Ovary (tissue), 7 donors: ENCODE measurements at regions not wholly inside any gene's neighbourhood (a gene's known extent, or its start where the extent isn't known, plus 50 kb on each side); places are given as distances from the start of the nearest gene placed in this dataset.

Experiments
- DNase-seq, 5 donors: peaks; one replicate each; pipeline ENCODE4 v3.0.0-alpha.2; 2019 to 2020
- H3K27ac ChIP-seq, 2 donors: fragments of 200-600 bp; one replicate each; pipeline versions ENCODE4 v1.5.1 to v1.8.0; 2019 to 2022
- H3K27me3 ChIP-seq: fragments of 200-600 bp; one replicate; pipeline ENCODE4 v1.8.0; 2022
- H3K36me3 ChIP-seq: fragments of 200-600 bp; sonication (generic); one replicate; pipeline ENCODE4 v1.5.1; 2019
- H3K4me1 ChIP-seq: one replicate; pipeline ENCODE4 v1.8.1; 2013; ENCODE audit warnings: mild to moderate bottlenecking, moderate library complexity; ENCODE audit not compliant: insufficient read depth
- H3K4me3 ChIP-seq: fragments of 200-600 bp; sonication (generic); one replicate; pipeline ENCODE4 v1.5.1; 2017
- H3K9me3 ChIP-seq, 2 donors: fragments of 200-600 bp in 1 of 2; sonication (generic) in 1 of 2; one replicate each; pipeline versions ENCODE4 v1.5.1 to v1.8.1; 2013 to 2019; ENCODE audit warnings: mild to moderate bottlenecking in 1 of 2, moderate library complexity in 1 of 2
- EP300 ChIP-seq: sonication (generic); formaldehyde crosslinking; IDR thresholded peaks from one replicate; pipeline ENCODE4 v1.6.1; 2017; ENCODE audit warnings: antibody characterized with exemption
- POLR2A ChIP-seq: fragments of 450-650 bp; IDR thresholded peaks from one replicate; pipeline ENCODE4 v1.6.1; 2017; ENCODE audit warnings: antibody characterized with exemption, mild to moderate bottlenecking, moderate library complexity
- WGBS, 3 donors: extraction: QIAGEN DNeasy Blood & Tissue Kit in 1 of 3; methylation state at CpG; one replicate each; pipeline versions ENCODE4 v1.1.5 to v1.1.7; 2013 to 2017; 5-methylcytosine and 5-hydroxymethylcytosine counted together
- intact Hi-C, 4 donors: fragments of 100-400 bp; cut with DNase I; formaldehyde crosslinking; loops; one replicate each; pipeline versions ENCODE4 v1.11.0 to v1.15.1; 2022 to 2023
- TF ChIP-seq, protein P1 (sequence below), 3 donors: fragments of 450-650 bp in 2 of 3; fragments of 200-600 bp in 1 of 3; IDR thresholded peaks; one replicate each; pipeline versions ENCODE4 v1.5.1 to v1.8.0; 2016 to 2022; ENCODE audit warnings: antibody characterized with exemption in 3 of 3, mild to moderate bottlenecking in 1 of 3
- donor health status: DM: no; HTN: no; CAD: no; lungs with moderate emphysema.
- donor health status: DM: no; HTN: no; CAD: no.
- donor health status: Bipolar disorder and iron deficiency.
- donor health status: DM: no; HTN: no; CAD: no.
- donor health status: DM: yes; HTN: yes; CAD: no.

DNA sequence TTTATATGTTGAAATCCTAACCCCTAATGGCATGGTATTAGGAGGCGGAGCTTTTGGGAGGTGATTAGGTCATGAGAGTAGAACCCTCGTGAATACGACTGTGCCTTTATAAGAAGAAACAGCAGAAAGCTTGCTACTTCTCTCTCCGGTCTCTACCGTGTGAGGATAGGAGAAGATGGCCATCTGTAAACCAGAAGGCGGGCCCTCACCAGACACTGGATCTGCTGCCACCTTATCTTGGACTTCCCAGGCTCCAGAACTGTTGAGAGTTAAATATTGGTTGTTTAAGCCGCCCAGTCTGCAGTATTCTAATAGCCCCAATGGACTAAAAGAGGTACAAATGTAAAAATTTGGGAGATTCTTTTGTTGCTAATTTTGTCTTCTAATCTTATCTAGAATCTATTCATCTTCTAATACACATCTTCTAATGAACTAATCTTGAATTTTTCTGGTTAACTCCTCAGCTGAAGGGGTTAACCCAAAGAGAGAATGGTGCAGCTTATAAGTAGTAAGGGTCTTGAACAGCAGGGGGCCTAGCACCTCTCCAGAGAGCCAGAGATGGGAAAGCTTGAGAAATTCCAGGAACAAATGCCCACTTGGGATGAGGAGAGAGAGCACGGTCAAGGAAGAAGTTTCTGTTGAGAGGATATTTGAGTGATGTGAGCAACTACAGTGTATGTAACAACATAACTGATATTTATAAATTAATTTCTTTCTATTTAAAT lies 264.0 kb upstream of the GRIP1 start:
- Histone ChIP-seq H3K4me3 (no peak overlapping the region), H3K27ac (no peak overlapping the region), H3K4me1 (no peaks in the 10 kb centered on the region), H3K36me3 (no peaks in the 10 kb centered on the region), H3K27me3 (no peaks in the 10 kb centered on the region), H3K9me3 (no peaks in the 10 kb centered on the region)
- intact Hi-C loops = no loop called here
- DNase-seq = no peak
- no peak for TF ChIP-seq EP300
- TF ChIP-seq, protein P1, sequence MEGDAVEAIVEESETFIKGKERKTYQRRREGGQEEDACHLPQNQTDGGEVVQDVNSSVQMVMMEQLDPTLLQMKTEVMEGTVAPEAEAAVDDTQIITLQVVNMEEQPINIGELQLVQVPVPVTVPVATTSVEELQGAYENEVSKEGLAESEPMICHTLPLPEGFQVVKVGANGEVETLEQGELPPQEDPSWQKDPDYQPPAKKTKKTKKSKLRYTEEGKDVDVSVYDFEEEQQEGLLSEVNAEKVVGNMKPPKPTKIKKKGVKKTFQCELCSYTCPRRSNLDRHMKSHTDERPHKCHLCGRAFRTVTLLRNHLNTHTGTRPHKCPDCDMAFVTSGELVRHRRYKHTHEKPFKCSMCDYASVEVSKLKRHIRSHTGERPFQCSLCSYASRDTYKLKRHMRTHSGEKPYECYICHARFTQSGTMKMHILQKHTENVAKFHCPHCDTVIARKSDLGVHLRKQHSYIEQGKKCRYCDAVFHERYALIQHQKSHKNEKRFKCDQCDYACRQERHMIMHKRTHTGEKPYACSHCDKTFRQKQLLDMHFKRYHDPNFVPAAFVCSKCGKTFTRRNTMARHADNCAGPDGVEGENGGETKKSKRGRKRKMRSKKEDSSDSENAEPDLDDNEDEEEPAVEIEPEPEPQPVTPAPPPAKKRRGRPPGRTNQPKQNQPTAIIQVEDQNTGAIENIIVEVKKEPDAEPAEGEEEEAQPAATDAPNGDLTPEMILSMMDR (IDR thresholded peaks at IDR 0.05) = no peak
- TF ChIP-seq POLR2A = no peak
- WGBS, 3 donors = 89 to 95% (median 93%) methylated on average over 8 of the region's 8 CpGs

DNA sequence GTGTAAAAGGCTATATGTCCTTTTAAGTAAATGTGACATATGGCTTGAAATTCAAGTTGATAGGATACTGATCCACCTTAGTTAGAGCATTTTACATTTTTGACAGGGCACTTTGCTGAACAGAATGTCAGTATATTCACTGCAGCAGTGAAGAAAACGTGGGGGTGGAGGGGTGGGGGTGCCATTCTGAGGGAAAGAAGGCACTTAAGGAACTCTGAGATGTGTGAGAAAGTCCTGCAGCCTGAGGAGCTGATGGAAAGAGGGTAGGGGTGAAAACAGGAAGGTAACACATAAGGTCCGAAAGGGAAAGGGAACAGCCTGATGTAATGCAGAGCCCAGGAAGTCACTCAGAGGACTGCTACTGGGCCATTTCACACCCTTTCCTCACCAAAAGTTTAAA lies 265.5 kb upstream of the GRIP1 start:
- no peak for DNase-seq
- intact Hi-C loops = no loop called here
- Histone ChIP-seq H3K4me3 (no peak overlapping the region), H3K36me3 (no peaks in the 10 kb centered on the region), H3K27ac (no peak overlapping the region), H3K27me3 (no peaks in the 10 kb centered on the region), H3K4me1 (no peaks in the 10 kb centered on the region), H3K9me3 (no peaks in the 10 kb centered on the region)
- TF ChIP-seq, protein P1 (IDR thresholded peaks at IDR 0.05) = no peak
- TF ChIP-seq POLR2A = no peak
- no peak for TF ChIP-seq EP300
- 50 to 62% (median 53%) methylated on average over 2 of the region's 2 CpGs for WGBS, 3 donors

DNA sequence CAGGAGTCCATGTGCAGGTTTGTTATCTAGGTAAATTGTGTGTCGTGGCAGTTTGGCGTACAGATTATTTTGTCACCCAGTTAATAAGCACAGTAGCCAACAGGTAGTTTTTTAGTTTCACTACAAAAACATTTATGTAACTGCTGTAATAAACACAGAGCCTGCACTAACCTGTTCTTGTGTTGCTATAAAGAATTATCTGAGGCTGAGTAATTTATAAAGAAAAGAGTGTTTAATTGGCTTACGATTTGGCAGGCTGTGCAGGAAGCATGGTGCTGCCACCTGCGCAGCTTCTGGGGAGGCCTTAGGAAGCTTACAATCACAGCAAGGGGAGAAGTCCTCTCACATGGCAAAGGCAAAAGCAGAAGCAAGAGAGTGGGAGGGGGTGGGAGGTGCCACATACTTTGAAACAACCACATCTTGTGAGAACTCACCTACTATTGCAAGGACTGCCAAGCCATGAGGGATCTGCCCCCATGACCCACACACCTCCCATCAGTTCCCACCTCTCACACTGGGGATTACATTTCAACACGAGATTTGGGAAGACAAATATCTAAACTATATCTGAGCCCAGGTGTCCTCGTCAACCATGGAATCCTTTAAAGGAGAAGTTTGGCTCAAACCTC lies 266.4 kb upstream of the GRIP1 start:
- Histone ChIP-seq H3K27ac (no peak overlapping the region), H3K27me3 (no peaks in the 10 kb centered on the region), H3K4me1 (no peaks in the 10 kb centered on the region), H3K4me3 (no peak overlapping the region), H3K36me3 (no peaks in the 10 kb centered on the region), H3K9me3 (no peaks in the 10 kb centered on the region)
- no peak for DNase-seq
- intact Hi-C loops = no loop called here
- 79 to 82% (median 81%) methylated on average over 6 of the region's 6 CpGs for WGBS, 3 donors
- TF ChIP-seq, protein P1 (IDR thresholded peaks at IDR 0.05) = no peak
- TF ChIP-seq EP300 (no peak), POLR2A (no peak)

DNA sequence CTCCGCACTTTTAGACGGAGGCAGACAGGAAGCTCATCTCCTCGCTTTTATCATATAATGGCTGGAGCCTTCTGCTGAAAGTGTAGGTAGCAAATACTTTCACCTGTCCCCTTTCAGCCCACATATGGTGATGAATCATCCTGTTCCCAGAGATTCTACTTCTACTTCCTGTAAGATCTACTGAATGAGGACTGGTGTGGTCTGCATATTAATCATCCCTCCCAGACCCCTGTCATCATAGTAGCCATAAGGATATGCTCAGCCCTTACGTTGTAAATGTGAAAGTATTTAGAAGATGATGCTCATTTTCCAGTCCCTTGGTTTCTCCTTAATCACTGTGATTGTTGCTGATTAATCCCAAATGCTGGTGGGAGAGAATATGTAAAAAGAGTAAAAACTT lies 268.2 kb upstream of the GRIP1 start:
- Histone ChIP-seq H3K36me3 (no peaks in the 10 kb centered on the region), H3K4me1 (no peaks in the 10 kb centered on the region), H3K27ac (no peak overlapping the region), H3K9me3 (no peaks in the 10 kb centered on the region), H3K27me3 (no peaks in the 10 kb centered on the region), H3K4me3 (no peak overlapping the region)
- no peak for DNase-seq
- intact Hi-C loops = no loop called here
- TF ChIP-seq, protein P1 (IDR thresholded peaks at IDR 0.05) = no peak
- no peak for TF ChIP-seq POLR2A
- TF ChIP-seq EP300 = no peak
- 82 to 84% (median 84%) methylated on average over 4 of the region's 4 CpGs for WGBS, 3 donors
